ENCODE measurements at regions not wholly inside any gene's neighbourhood (a gene's known extent, or its start where the extent isn't known, plus 50 kb on each side); places are given as distances from the start of the nearest gene placed in this dataset.

- no peaks in the 10 kb centered on the region for H3K27me3 ChIP-seq
- no peak overlapping the region for H3K4me3 ChIP-seq
- intact Hi-C loops (cut with DNase I), result no loop called here
- DNase-seq (no peak), ATAC-seq (no peak)
- peaks cover 0 to 15% (median 0%) of the 10 kb centered on the region in 11 donors for H3K9me3 ChIP-seq
- no peak overlapping the region for H3K27ac ChIP-seq
- WGBS, 2 donors, result 70 to 77% methylated on average over 2 of the region's 2 CpGs
- H3K4me1 ChIP-seq, result no peaks in the 10 kb centered on the region
- H3K36me3 ChIP-seq, result no peaks in the 10 kb centered on the region
- TF ChIP-seq, protein P1, sequence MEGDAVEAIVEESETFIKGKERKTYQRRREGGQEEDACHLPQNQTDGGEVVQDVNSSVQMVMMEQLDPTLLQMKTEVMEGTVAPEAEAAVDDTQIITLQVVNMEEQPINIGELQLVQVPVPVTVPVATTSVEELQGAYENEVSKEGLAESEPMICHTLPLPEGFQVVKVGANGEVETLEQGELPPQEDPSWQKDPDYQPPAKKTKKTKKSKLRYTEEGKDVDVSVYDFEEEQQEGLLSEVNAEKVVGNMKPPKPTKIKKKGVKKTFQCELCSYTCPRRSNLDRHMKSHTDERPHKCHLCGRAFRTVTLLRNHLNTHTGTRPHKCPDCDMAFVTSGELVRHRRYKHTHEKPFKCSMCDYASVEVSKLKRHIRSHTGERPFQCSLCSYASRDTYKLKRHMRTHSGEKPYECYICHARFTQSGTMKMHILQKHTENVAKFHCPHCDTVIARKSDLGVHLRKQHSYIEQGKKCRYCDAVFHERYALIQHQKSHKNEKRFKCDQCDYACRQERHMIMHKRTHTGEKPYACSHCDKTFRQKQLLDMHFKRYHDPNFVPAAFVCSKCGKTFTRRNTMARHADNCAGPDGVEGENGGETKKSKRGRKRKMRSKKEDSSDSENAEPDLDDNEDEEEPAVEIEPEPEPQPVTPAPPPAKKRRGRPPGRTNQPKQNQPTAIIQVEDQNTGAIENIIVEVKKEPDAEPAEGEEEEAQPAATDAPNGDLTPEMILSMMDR (IDR thresholded peaks at IDR 0.05), result no peak
Observed at GRCh38 chr2:153717060-153717459, 154.7 kb upstream of the GALNT13 start.

- intact Hi-C loops (cut with DNase I), result no loop called here
- H3K36me3 ChIP-seq, result no peaks in the 10 kb centered on the region
- H3K27me3 ChIP-seq, result no peaks in the 10 kb centered on the region
- H3K9me3 ChIP-seq, result peaks cover 0 to 5% (median 0%) of the 10 kb centered on the region in 11 donors
- H3K4me1 ChIP-seq, result no peaks in the 10 kb centered on the region
- no peak for ATAC-seq
- DNase-seq, result no peak
- TF ChIP-seq, protein P1 (IDR thresholded peaks at IDR 0.05), result no peak
- no peak overlapping the region for H3K4me3 ChIP-seq
- no peak overlapping the region for H3K27ac ChIP-seq
Observed at GRCh38 chr2:153739394-153739793, 132.3 kb upstream of the GALNT13 start.

DNA sequence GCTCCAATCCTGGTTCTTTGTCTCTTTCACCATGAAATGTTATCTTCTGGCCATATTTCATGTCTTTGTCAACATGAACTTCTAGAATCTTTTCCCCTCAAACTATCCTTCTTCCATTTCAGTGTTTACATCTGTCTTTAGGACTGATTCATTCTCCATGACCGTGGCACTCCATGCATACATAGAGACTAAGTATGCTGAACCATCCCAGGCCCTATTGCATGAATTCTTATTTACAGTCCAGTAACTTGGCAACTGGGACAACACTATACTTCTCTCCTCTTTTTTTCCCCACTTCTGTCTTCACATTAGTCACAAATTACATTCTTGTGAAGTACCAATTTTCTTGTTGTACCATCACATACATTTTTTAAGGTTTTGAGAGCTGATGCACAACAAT lies 109.8 kb upstream of the GALNT13 start:
- intact Hi-C loops (cut with DNase I), result no loop called here
- Histone ChIP-seq H3K4me3 (no peak overlapping the region), H3K36me3 (no peaks in the 10 kb centered on the region), H3K4me1 (no peaks in the 10 kb centered on the region), H3K27ac (no peak overlapping the region), H3K27me3 (no peaks in the 10 kb centered on the region), H3K9me3 (peaks cover 0 to 81% (median 23%) of the 10 kb centered on the region in 11 donors)
- WGBS, 2 donors, result 45 to 62% methylated on average over 1 of the region's 1 CpG
- DNase-seq (no peak), ATAC-seq (no peak)
- TF ChIP-seq, protein P1 (IDR thresholded peaks at IDR 0.05), result no peak

GRCh38 chr2:153766415-153766814 lies 105.3 kb upstream of the GALNT13 start:
- peaks cover 0 to 95% (median 43%) of the 10 kb centered on the region in 11 donors for H3K9me3 ChIP-seq

More at GRCh38 chr2:153766415-153766814, 105.3 kb upstream of the GALNT13 start:
- intact Hi-C loops (cut with DNase I), result no loop called here
- Histone ChIP-seq H3K4me3 (no peak overlapping the region), H3K4me1 (no peaks in the 10 kb centered on the region), H3K27me3 (no peaks in the 10 kb centered on the region), H3K27ac (no peak overlapping the region), H3K36me3 (no peaks in the 10 kb centered on the region)
- ATAC-seq (no peak), DNase-seq (no peak)
- TF ChIP-seq, protein P1 (IDR thresholded peaks at IDR 0.05), result no peak

Data from heart right ventricle (tissue), 16 donors.